Middle frontal gyrus (tissue), 1 donor: ENCODE measurements at regions not wholly inside any gene's neighbourhood (a gene's known extent, or its start where the extent isn't known, plus 50 kb on each side); places are given as distances from the start of the nearest gene placed in this dataset.

Experiments
- DNase-seq: peaks from one replicate; pipeline ENCODE4 v3.0.0-alpha.2; 2015; ENCODE audit warnings: low spot score; ENCODE audit errors: extremely low spot score

GRCh38 chr14:71591929-71592328, 340.3 kb upstream of the RGS6 start:
- no peak for DNase-seq

- DNase-seq = no peak
Measured at GRCh38 chr14:71592361-71592760, 339.9 kb upstream of the RGS6 start.

GRCh38 chr14:71593966-71594365, 338.3 kb upstream of the RGS6 start:
- DNase-seq = no peak

GRCh38 chr14:71594821-71595220, 337.4 kb upstream of the RGS6 start:
- no peak for DNase-seq

GRCh38 chr14:71595441-71595840, 336.8 kb upstream of the RGS6 start:
- DNase-seq = no peak

GRCh38 chr14:71597287-71597920, 334.8 kb upstream of the RGS6 start:
- DNase-seq = no peak

GRCh38 chr14:71597955-71598660, 334.1 kb upstream of the RGS6 start:
- DNase-seq = no peak

- DNase-seq = no peak
Measured at GRCh38 chr14:71600309-71600708, 331.9 kb upstream of the RGS6 start.

- DNase-seq = no peak
Measured at GRCh38 chr14:71602524-71602923, 329.7 kb upstream of the RGS6 start.

GRCh38 chr14:71604231-71604630, 328.0 kb upstream of the RGS6 start:
- no peak for DNase-seq

- DNase-seq = no peak
Measured at GRCh38 chr14:71606064-71606463, 326.2 kb upstream of the RGS6 start.

- DNase-seq = no peak
Measured at GRCh38 chr14:71606575-71606974, 325.7 kb upstream of the RGS6 start.

GRCh38 chr14:71607056-71607455, 325.2 kb upstream of the RGS6 start:
- DNase-seq = no peak

GRCh38 chr14:71610149-71610548, 322.1 kb upstream of the RGS6 start:
- DNase-seq = no peak

GRCh38 chr14:71610797-71611196, 321.4 kb upstream of the RGS6 start:
- no peak for DNase-seq

- DNase-seq = no peak
Measured at GRCh38 chr14:71613168-71613567, 319.1 kb upstream of the RGS6 start.

GRCh38 chr14:71616013-71616412, 316.2 kb upstream of the RGS6 start:
- DNase-seq = no peak

- DNase-seq = no peak
Measured at GRCh38 chr14:71618047-71618446, 314.2 kb upstream of the RGS6 start.

GRCh38 chr14:71618716-71619115, 313.5 kb upstream of the RGS6 start:
- no peak for DNase-seq

GRCh38 chr14:71619472-71619871, 312.8 kb upstream of the RGS6 start:
- DNase-seq = no peak

GRCh38 chr14:71620401-71620800, 311.8 kb upstream of the RGS6 start:
- no peak for DNase-seq

GRCh38 chr14:71621276-71621675, 311.0 kb upstream of the RGS6 start:
- no peak for DNase-seq

- DNase-seq = no peak
Measured at GRCh38 chr14:71621980-71622605, 310.1 kb upstream of the RGS6 start.
